Colonic mucosa (tissue), 4 donors: ENCODE measurements at regions not wholly inside any gene's neighbourhood (a gene's known extent, or its start where the extent isn't known, plus 50 kb on each side); places are given as distances from the start of the nearest gene placed in this dataset.

Experiments used
- DNase-seq: peaks from one replicate; pipeline ENCODE4 v3.0.0-alpha.2; 2020
- H3K27ac ChIP-seq: fragments of 200-600 bp; one replicate; pipeline ENCODE4 v1.8.0; 2021
- H3K27me3 ChIP-seq: fragments of 200-600 bp; one replicate; pipeline ENCODE4 v1.8.0; 2021
- H3K36me3 ChIP-seq: fragments of 200-600 bp; one replicate; pipeline ENCODE4 v1.8.0; 2021
- H3K4me1 ChIP-seq: fragments of 200-600 bp; one replicate; pipeline ENCODE4 v1.8.0; 2021; ENCODE audit warnings: mild to moderate bottlenecking
- H3K4me3 ChIP-seq: fragments of 200-600 bp; one replicate; pipeline ENCODE4 v1.8.0; 2021
- H3K9ac ChIP-seq, 2 donors: one replicate each; pipeline ENCODE4 v1.7.0; 2013; ENCODE audit warnings: control low read depth in 2 of 2, low read depth in 2 of 2, low read length in 2 of 2
- H3K9me3 ChIP-seq: fragments of 200-600 bp; one replicate; pipeline ENCODE4 v1.8.0; 2021
- CTCF ChIP-seq: fragments of 200-600 bp; IDR thresholded peaks from one replicate; pipeline ENCODE4 v1.8.0; 2022; ENCODE audit warnings: antibody characterized with exemption, mild to moderate bottlenecking
- intact Hi-C: fragments of 100-400 bp; cut with DNase I; formaldehyde crosslinking; loops from one replicate; pipeline ENCODE4 v1.14.1; 2022
- donor health status: healthy.
- donor health status: DM: no; HTN: no; CAD: no.
- donor health status: DM: no; HTN: no; CAD: no.

DNA sequence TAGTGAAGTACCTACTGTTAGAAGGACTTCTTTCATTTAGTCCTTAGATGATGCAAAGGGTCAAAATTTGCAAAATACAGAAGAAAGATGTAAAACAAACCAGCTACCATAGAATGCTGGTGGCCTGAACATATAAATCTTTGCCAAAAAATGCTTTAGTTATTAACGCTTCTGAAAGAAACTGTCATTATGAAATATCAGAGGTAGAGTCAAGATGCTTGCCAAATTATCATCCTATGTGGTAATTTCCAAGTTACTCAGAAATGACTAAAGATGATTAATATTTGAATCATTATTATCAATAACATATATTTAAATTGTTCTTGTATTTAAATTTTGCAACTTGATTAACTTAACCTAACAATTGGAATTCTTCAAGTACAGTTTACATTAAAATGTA, 588.4 kb upstream of the FAM241A start:
- Histone ChIP-seq H3K27ac (no peak overlapping the region), H3K9ac (no peak overlapping the region), H3K9me3 (no peaks in the 10 kb centered on the region), H3K4me1 (no peaks in the 10 kb centered on the region), H3K27me3 (no peaks in the 10 kb centered on the region), H3K4me3 (no peak overlapping the region), H3K36me3 (no peaks in the 10 kb centered on the region)
- intact Hi-C loops = no loop called here
- TF ChIP-seq CTCF = no peak
- no peak for DNase-seq

DNA sequence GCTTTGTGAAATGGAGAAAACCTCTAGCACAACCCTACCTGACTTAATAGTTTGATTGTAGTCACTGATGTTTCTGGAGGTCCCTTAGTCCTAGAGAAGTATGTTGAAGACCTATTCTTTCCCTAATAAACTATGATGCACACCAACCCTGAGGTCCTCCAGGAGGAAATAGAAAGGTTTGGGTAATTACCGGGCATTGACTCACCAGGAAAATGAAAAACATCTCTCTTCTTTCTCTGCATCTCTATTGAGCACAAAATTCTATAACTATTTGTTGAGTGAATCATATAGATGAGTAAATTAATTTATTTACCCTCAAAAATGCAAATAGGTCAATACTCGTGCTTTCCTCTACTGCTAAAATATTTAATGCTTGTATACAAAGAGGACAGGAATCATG, 582.4 kb upstream of the FAM241A start:
- no peak for TF ChIP-seq CTCF
- no peaks in the 10 kb centered on the region for H3K36me3 ChIP-seq
- H3K27me3 ChIP-seq = no peaks in the 10 kb centered on the region
- H3K4me3 ChIP-seq = no peak overlapping the region
- intact Hi-C loops = no loop called here
- H3K9me3 ChIP-seq = no peaks in the 10 kb centered on the region
- no peaks in the 10 kb centered on the region for H3K4me1 ChIP-seq
- no peak overlapping the region for H3K27ac ChIP-seq
- no peak overlapping the region for H3K9ac ChIP-seq
- no peak for DNase-seq

GRCh38 chr4:111572470-111572869, 572.8 kb upstream of the FAM241A start:
- Histone ChIP-seq H3K9me3 (no peaks in the 10 kb centered on the region), H3K9ac (no peak overlapping the region), H3K4me1 (no peaks in the 10 kb centered on the region), H3K27ac (no peak overlapping the region), H3K36me3 (no peaks in the 10 kb centered on the region), H3K27me3 (no peaks in the 10 kb centered on the region), H3K4me3 (no peak overlapping the region)
- no peak for DNase-seq
- intact Hi-C loops = no loop called here
- TF ChIP-seq CTCF = no peak

GRCh38 chr4:111573386-111573785, 571.9 kb upstream of the FAM241A start:
- H3K4me3 ChIP-seq = no peak overlapping the region
- H3K9me3 ChIP-seq = no peaks in the 10 kb centered on the region
- no peaks in the 10 kb centered on the region for H3K27me3 ChIP-seq
- no peak overlapping the region for H3K9ac ChIP-seq
- no peak overlapping the region for H3K27ac ChIP-seq
- TF ChIP-seq CTCF = no peak
- H3K4me1 ChIP-seq = no peaks in the 10 kb centered on the region
- intact Hi-C loops = no loop called here
- H3K36me3 ChIP-seq = no peaks in the 10 kb centered on the region
- no peak for DNase-seq

DNA sequence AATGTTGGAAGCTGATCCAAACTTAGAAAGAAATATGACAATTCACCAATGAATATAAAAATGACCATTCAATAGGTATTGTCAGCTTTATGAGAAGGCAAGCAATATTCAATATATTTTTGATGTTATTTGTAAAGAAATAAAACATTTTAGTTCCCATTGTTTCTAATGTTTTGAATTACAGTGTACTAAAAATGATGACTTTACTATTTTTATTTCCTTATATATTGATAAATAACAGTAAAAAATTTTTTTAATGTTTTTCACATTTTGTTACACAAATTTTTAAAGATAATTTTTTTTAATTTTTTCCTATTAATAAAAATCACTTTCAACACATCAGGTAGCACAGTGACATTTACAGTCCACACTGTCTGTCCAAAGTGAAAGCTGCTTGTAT, 565.5 kb upstream of the FAM241A start:
- no peak overlapping the region for H3K4me3 ChIP-seq
- no peaks in the 10 kb centered on the region for H3K27me3 ChIP-seq
- H3K9me3 ChIP-seq = no peaks in the 10 kb centered on the region
- no peak overlapping the region for H3K27ac ChIP-seq
- no peak for DNase-seq
- H3K4me1 ChIP-seq = no peaks in the 10 kb centered on the region
- no peak for TF ChIP-seq CTCF
- no peaks in the 10 kb centered on the region for H3K36me3 ChIP-seq
- H3K9ac ChIP-seq = no peak overlapping the region
- intact Hi-C loops = no loop called here

GRCh38 chr4:111595456-111595855, 549.8 kb upstream of the FAM241A start:
- no peak for TF ChIP-seq CTCF
- H3K27me3 ChIP-seq = no peaks in the 10 kb centered on the region
- no peaks in the 10 kb centered on the region for H3K4me1 ChIP-seq
- no peak for DNase-seq
- H3K9me3 ChIP-seq = no peaks in the 10 kb centered on the region
- no peaks in the 10 kb centered on the region for H3K36me3 ChIP-seq
- H3K27ac ChIP-seq = no peak overlapping the region
- H3K9ac ChIP-seq = no peak overlapping the region
- intact Hi-C loops = no loop called here
- no peak overlapping the region for H3K4me3 ChIP-seq
